NCI-H510A treated with DMSO at 0.1 percent for 48 hours (cell line): ENCODE measurements at regions not wholly inside any gene's neighbourhood (a gene's known extent, or its start where the extent isn't known, plus 50 kb on each side); places are given as distances from the start of the nearest gene placed in this dataset.

Source experiments
- DNase-seq: peaks from one replicate; lab custom pipeline; 2025; lab: John Stamatoyannopoulos, UW

DNA sequence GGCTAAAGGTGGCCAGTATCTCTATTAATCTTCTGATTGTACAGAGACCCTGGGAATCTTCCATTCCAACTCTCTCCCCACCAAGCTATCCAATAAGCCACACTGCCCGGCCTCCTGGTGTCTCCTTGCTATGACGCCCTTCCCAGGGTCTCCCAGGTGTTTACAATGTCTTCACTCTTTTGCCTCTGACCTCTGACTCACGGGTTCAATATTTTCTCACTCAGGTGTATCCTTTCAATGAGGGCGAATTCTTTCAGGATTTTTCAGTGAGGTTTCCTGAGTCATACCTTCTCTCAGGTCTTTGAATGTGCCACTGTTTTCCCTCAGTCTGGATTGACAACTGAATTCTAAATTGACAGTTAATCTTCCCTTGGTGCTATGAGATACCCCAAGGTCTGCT lies 53.7 kb upstream of the IRX4 start:
- no peak for DNase-seq

DNA sequence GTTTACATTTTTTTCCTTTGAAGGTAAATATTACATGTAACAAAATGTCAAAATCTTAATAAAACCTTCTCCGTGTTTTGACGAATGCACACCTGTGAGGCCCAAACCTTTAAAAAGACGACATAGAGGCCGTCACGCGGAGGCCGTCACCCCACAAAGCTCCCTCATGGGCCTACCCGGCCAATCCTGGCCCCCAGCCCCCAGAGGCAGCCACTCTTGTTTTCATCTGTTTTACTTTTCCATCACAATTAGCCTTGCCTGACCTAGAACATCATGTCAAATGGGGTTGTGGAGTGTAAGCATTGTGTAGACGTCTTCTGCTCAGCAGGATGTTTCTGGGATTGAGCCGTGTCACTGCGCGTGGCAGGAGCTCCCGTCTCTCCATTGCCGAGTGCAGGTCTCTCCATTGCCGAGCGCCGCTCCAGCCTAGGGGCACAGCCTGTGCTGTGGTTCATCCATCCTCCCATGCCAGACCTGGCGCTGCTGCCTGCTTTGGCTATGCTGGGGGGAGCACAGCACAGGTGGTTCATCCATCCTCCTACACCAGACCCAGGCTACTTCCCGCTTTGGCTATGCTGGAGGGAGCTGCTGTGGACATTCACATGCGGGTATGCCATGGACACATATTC lies 52.2 kb upstream of the IRX4 start:
- DNase-seq, result no peak

DNA sequence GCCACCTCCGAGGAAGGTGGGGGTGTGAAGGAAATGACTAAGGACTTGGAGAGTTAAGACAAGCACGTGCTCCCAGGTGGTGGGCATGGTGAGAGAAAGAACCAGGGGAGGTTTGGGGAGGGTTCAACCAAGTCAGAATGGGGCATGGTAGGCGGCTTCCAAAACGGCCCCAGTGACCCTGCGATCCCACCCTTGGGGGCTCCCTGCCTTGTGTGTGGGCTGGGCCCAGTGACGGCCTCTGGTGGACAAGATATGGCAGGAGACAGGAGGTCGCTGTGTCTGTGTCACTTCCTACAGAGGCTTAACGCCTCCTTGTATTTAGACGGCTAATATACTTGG lies 51.3 kb upstream of the IRX4 start:
- no peak for DNase-seq

DNA sequence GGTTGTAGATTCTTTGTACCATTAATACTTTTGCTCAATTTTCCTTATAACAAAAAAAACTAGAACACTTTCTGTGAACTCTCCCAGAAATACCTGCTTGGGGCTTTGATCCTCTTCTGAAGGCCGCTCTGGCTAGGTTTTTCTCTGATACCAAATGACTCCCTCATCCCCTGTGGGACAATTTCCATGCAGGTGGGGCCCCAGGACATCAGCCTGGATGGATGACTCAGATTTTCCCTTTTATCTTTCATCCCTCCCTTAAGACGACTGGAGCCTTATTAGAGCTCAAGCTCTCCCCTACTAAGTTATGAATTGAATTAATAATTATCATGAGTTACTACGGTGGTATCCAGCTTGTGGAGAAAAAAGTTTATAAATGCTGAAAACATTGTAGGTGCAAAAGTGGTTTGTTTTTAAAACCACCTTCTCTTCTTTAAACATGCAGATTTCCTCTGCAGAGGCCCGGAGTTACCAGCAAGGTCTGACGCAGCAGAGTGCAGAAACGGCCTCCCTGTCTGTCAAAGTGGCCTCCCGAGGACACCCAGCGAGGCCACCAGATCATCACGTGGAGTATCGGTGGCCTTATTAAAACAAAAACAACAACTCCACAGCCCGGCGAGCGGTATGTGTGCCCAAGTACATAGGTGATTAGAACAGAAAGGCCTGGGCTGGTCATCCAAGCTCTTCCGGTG lies 50.8 kb upstream of the IRX4 start:
- DNase-seq, result no peak
